Ovary (tissue), 7 donors: ENCODE measurements at regions not wholly inside any gene's neighbourhood (a gene's known extent, or its start where the extent isn't known, plus 50 kb on each side); places are given as distances from the start of the nearest gene placed in this dataset.

Experiments used
- DNase-seq, 5 donors: peaks; one replicate each; pipeline ENCODE4 v3.0.0-alpha.2; 2019 to 2020
- H3K27ac ChIP-seq, 2 donors: fragments of 200-600 bp; one replicate each; pipeline versions ENCODE4 v1.5.1 to v1.8.0; 2019 to 2022
- H3K27me3 ChIP-seq: fragments of 200-600 bp; one replicate; pipeline ENCODE4 v1.8.0; 2022
- H3K36me3 ChIP-seq: fragments of 200-600 bp; sonication (generic); one replicate; pipeline ENCODE4 v1.5.1; 2019
- H3K4me1 ChIP-seq: one replicate; pipeline ENCODE4 v1.8.1; 2013; ENCODE audit warnings: mild to moderate bottlenecking, moderate library complexity; ENCODE audit not compliant: insufficient read depth
- H3K4me3 ChIP-seq: fragments of 200-600 bp; sonication (generic); one replicate; pipeline ENCODE4 v1.5.1; 2017
- H3K9me3 ChIP-seq, 2 donors: fragments of 200-600 bp in 1 of 2; sonication (generic) in 1 of 2; one replicate each; pipeline versions ENCODE4 v1.5.1 to v1.8.1; 2013 to 2019; ENCODE audit warnings: mild to moderate bottlenecking in 1 of 2, moderate library complexity in 1 of 2
- CTCF ChIP-seq, 3 donors: fragments of 450-650 bp in 2 of 3; fragments of 200-600 bp in 1 of 3; IDR thresholded peaks; one replicate each; pipeline versions ENCODE4 v1.5.1 to v1.8.0; 2016 to 2022; ENCODE audit warnings: antibody characterized with exemption in 3 of 3, mild to moderate bottlenecking in 1 of 3
- EP300 ChIP-seq: sonication (generic); formaldehyde crosslinking; IDR thresholded peaks from one replicate; pipeline ENCODE4 v1.6.1; 2017; ENCODE audit warnings: antibody characterized with exemption
- POLR2A ChIP-seq: fragments of 450-650 bp; IDR thresholded peaks from one replicate; pipeline ENCODE4 v1.6.1; 2017; ENCODE audit warnings: antibody characterized with exemption, mild to moderate bottlenecking, moderate library complexity
- WGBS, 3 donors: extraction: QIAGEN DNeasy Blood & Tissue Kit in 1 of 3; methylation state at CpG; one replicate each; pipeline versions ENCODE4 v1.1.5 to v1.1.7; 2013 to 2017; 5-methylcytosine and 5-hydroxymethylcytosine counted together
- intact Hi-C, 4 donors: fragments of 100-400 bp; cut with DNase I; formaldehyde crosslinking; loops; one replicate each; pipeline versions ENCODE4 v1.11.0 to v1.15.1; 2022 to 2023
- donor health status: DM: no; HTN: no; CAD: no; lungs with moderate emphysema.
- donor health status: DM: no; HTN: no; CAD: no.
- donor health status: Bipolar disorder and iron deficiency.
- donor health status: DM: no; HTN: no; CAD: no.
- donor health status: DM: yes; HTN: yes; CAD: no.

DNA sequence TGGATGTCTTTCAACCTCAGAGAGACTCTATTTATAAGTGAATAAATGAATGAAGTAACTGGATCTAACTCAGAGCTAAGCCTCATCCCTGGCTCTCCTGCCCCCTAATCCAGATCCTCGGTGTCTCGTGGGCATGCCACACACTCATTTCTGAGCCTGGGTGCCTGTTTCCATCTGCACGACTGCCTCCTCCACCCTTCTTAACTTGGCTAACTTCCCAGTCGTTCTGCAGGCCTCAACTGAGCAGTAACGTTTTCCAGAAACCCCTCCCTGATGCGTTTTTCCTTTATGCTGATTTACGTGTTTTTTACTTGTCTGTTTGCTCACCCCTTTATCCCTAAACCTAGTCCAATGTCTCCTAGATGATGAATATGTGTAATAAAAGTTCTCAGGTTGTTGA lies 186.9 kb upstream of the HS3ST1 start:
- TF ChIP-seq CTCF (IDR thresholded peaks at IDR 0.05): no peak
- no peak for TF ChIP-seq POLR2A
- TF ChIP-seq EP300: no peak
- Histone ChIP-seq H3K27ac (no peak overlapping the region), H3K36me3 (no peaks in the 10 kb centered on the region), H3K4me3 (no peak overlapping the region), H3K27me3 (no peaks in the 10 kb centered on the region), H3K9me3 (no peaks in the 10 kb centered on the region), H3K4me1 (no peaks in the 10 kb centered on the region)
- no peak for DNase-seq
- WGBS, 3 donors: 25 to 38% (median 32%) methylated on average over 7 of the region's 7 CpGs
- intact Hi-C loops: no loop called here

DNA sequence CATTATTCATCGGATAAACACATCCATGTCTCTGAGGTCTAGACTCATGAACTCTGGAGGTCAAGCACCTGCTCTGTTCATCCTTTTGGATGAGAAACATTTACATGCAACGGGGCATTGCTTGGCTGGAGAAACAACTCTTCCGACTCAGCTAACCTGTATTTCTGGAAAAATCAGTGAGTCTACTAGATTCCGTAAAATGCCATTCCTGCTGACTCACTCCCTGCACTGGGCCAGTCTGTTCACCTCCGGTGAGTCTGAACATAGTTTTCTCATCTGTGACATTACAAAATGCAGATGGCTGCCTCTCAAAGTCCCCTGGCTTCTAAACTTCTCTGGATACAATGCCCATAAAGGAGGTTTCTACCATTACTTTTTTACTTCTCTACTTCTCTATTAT lies 185.7 kb upstream of the HS3ST1 start:
- H3K9me3 ChIP-seq: no peaks in the 10 kb centered on the region
- intact Hi-C loops: no loop called here
- no peaks in the 10 kb centered on the region for H3K27me3 ChIP-seq
- WGBS, 3 donors: 88 to 91% (median 91%) methylated on average over 5 of the region's 5 CpGs
- H3K36me3 ChIP-seq: no peaks in the 10 kb centered on the region
- H3K4me1 ChIP-seq: no peaks in the 10 kb centered on the region
- no peak for DNase-seq
- no peak overlapping the region for H3K27ac ChIP-seq
- H3K4me3 ChIP-seq: no peak overlapping the region
- TF ChIP-seq EP300: no peak
- TF ChIP-seq CTCF (IDR thresholded peaks at IDR 0.05): no peak
- no peak for TF ChIP-seq POLR2A

DNA sequence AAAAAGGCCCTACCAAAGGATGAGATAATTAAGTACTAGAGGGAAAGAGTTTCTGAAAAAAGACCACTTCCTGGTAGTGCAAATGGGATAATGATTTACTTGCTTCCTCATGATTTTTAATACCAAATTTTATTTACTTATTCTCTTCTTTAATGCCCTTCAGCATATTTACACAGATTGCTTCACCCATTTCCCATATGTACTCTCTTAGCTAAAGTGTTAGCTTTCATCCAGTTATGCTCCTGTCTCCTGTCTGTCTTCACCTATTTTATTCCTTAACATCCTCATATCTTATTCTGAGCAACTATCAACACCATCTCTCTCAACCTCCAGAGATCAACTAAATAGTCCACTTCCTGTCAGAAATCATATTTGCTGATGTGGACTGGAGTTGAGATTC lies 183.2 kb upstream of the HS3ST1 start:
- intact Hi-C loops: no loop called here
- no peak for DNase-seq
- Histone ChIP-seq H3K27me3 (no peaks in the 10 kb centered on the region), H3K9me3 (no peaks in the 10 kb centered on the region), H3K36me3 (no peaks in the 10 kb centered on the region), H3K27ac (no peak overlapping the region), H3K4me1 (no peaks in the 10 kb centered on the region), H3K4me3 (no peak overlapping the region)
- TF ChIP-seq CTCF (IDR thresholded peaks at IDR 0.05) (no peak), EP300 (no peak), POLR2A (no peak)

- TF ChIP-seq POLR2A: no peak
- TF ChIP-seq CTCF (IDR thresholded peaks at IDR 0.05): no peak
- TF ChIP-seq EP300: no peak
- intact Hi-C loops: no loop called here
- no peak overlapping the region for H3K27ac ChIP-seq
- no peak for DNase-seq
- no peaks in the 10 kb centered on the region for H3K4me1 ChIP-seq
- 84 to 97% (median 92%) methylated on average over 2 of the region's 2 CpGs for WGBS, 3 donors
- no peaks in the 10 kb centered on the region for H3K27me3 ChIP-seq
- H3K9me3 ChIP-seq: no peaks in the 10 kb centered on the region
- H3K4me3 ChIP-seq: no peak overlapping the region
- H3K36me3 ChIP-seq: no peaks in the 10 kb centered on the region
Observed at GRCh38 chr4:11609751-11610150, 181.1 kb upstream of the HS3ST1 start.

DNA sequence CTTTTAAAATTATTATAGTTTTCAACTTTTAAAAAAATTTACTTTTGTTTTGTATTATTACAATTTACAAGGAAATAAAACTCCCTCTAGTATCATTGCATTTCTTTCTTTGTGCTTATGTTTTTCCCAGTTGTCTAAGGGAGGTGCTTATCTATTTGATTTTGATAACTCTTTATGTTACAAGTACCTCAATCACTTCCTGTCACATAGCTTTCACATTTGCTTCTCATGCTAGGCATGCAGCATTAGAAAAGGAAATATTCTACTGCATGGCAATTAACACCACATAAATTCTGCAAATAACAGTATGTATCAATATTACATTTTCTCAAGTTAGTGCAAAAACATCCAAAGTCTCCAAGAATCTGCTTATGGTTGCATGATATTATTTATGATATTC lies 180.3 kb upstream of the HS3ST1 start:
- Histone ChIP-seq H3K4me1 (no peaks in the 10 kb centered on the region), H3K9me3 (no peaks in the 10 kb centered on the region), H3K27me3 (no peaks in the 10 kb centered on the region), H3K27ac (no peak overlapping the region), H3K4me3 (no peak overlapping the region), H3K36me3 (no peaks in the 10 kb centered on the region)
- TF ChIP-seq POLR2A (no peak), CTCF (IDR thresholded peaks at IDR 0.05) (no peak), EP300 (no peak)
- DNase-seq: no peak
- intact Hi-C loops: no loop called here
